GM12878 (cell line): ENCODE measurements at regions not wholly inside any gene's neighbourhood (a gene's known extent, or its start where the extent isn't known, plus 50 kb on each side); places are given as distances from the start of the nearest gene placed in this dataset.

Source experiments
- ATAC-seq: fragments of 200-7000 bp; cut with Tn5 transposase; 3 replicates; pipeline ENCODE4 v1.9.1; 2020; ENCODE audit warnings: mild to moderate bottlenecking, moderate library complexity
- BruUV-seq: library from RNA; stranded (reverse); fragments of 400-500 nt; replicated peaks from 2 replicates; lab custom pipeline; 2021; lab: Mats Ljungman, UMichigan
- CTCF ChIA-PET: fragments of 300-600 bp; sonication (Branson Sonifier 250); formaldehyde crosslinking; extraction: SDS; loops from one replicate; lab custom pipeline; 2021; ENCODE audit warnings: inconsistent platforms; lab: Yijun Ruan, JAX
- POLR2A ChIA-PET: fragments of 350-600 bp; formaldehyde crosslinking; extraction: SDS; loops from one replicate; lab custom pipeline; 2021; ENCODE audit warnings: inconsistent platforms; lab: Charles Lee
- RAD21 ChIA-PET: fragments of 300-600 bp; sonication (Branson Sonifier 250); formaldehyde crosslinking; loops from one replicate; lab custom pipeline; 2023; ENCODE audit warnings: antibody characterized with exemption; ENCODE audit not compliant: unreplicated experiment; lab: Charles Lee
- SMC1A ChIA-PET: fragments of 300-600 bp; sonication (Branson Sonifier 250); formaldehyde crosslinking; loops from one replicate; lab custom pipeline; 2023; ENCODE audit not compliant: unreplicated experiment, uncharacterized antibody; lab: Charles Lee
- DNase-seq: peaks from one replicate; pipeline ENCODE4 v3.0.0-alpha.2; 2011; ENCODE audit warnings: low read depth, low spot score
- FAIRE-seq: peaks from 3 replicates; lab custom pipeline; 2011; peaks lifted over from hg19 to GRCh38; lab: Jason Lieb, UNC
- H2AFZ ChIP-seq: 2 replicates; pipeline ENCODE4 v1.6.0; 2011; ENCODE audit warnings: low read depth, low read length, control low read depth; ENCODE audit not compliant: control insufficient read depth
- H3K27ac ChIP-seq: 2 replicates; pipeline ENCODE4 v1.5.1; 2011; ENCODE audit warnings: control low read depth; ENCODE audit not compliant: control insufficient read depth, insufficient read depth
- H3K27me3 ChIP-seq, 2 experiments: replicated peaks in 1 of 2; 2 replicates each; pipeline versions ENCODE4 v1.6.0 to v1.6.1; 2011; ENCODE audit warnings: low read length in 1 of 2; ENCODE audit not compliant: control insufficient read depth in 2 of 2, insufficient read depth in 2 of 2
- H3K36me3 ChIP-seq, 2 experiments: 2 replicates each; pipeline ENCODE4 v1.5.1; 2011; ENCODE audit warnings: low read length in 1 of 2; ENCODE audit not compliant: control insufficient read depth in 2 of 2, insufficient read depth in 2 of 2
- H3K4me1 ChIP-seq: 2 replicates; pipeline ENCODE4 v1.6.1; 2011; ENCODE audit warnings: mild to moderate bottlenecking, low read length, moderate library complexity, mixed read lengths; ENCODE audit not compliant: control insufficient read depth, insufficient read depth
- H3K4me2 ChIP-seq: 2 replicates; pipeline ENCODE4 v1.6.0; 2011; ENCODE audit warnings: control low read depth; ENCODE audit not compliant: control insufficient read depth, insufficient read depth
- H3K4me3 ChIP-seq: fragments of 200-600 bp; sonication (generic); 2 replicates; pipeline ENCODE4 v1.5.1; 2016
- H3K79me2 ChIP-seq: 2 replicates; pipeline ENCODE4 v1.6.0; 2011; ENCODE audit warnings: low read length; ENCODE audit not compliant: control insufficient read depth, insufficient read depth
- H3K9ac ChIP-seq: 2 replicates; pipeline ENCODE4 v1.8.0; 2011; ENCODE audit warnings: low read length, control low read depth, mixed read lengths; ENCODE audit not compliant: control insufficient read depth, insufficient read depth
- H3K9me3 ChIP-seq: replicated peaks from 3 replicates; pipeline ENCODE4 v1.5.1; 2011; ENCODE audit warnings: mild to moderate bottlenecking, low read length; ENCODE audit not compliant: control insufficient read depth, insufficient read depth
- H4K20me1 ChIP-seq: 2 replicates; pipeline ENCODE4 v1.6.0; 2011; ENCODE audit not compliant: control insufficient read depth, insufficient read depth
- GATAD2B ChIP-seq: fragments of 450-650 bp; conservative IDR thresholded peaks from 2 replicates; pipeline ENCODE4 v1.6.1; 2017; ENCODE audit warnings: low read depth, mild to moderate bottlenecking, moderate library complexity
- HDAC6 ChIP-seq: fragments of 200-600 bp; sonication (generic); IDR thresholded peaks from one replicate; pipeline ENCODE4 v1.8.0; 2017; ENCODE audit warnings: antibody characterized with exemption; ENCODE audit not compliant: unreplicated experiment
- IRF4 ChIP-seq: IDR thresholded peaks from 2 replicates; pipeline ENCODE4 v1.6.1; 2011; ENCODE audit warnings: low read depth, low read length
- MTA2 ChIP-seq: fragments of 450-650 bp; IDR thresholded peaks from 2 replicates; pipeline ENCODE4 v1.6.1; 2016; ENCODE audit warnings: low read depth, mild to moderate bottlenecking, moderate library complexity
- PAX5 ChIP-seq: IDR thresholded peaks from 2 replicates; pipeline ENCODE4 v1.6.1; 2011; ENCODE audit warnings: low read depth, low read length, borderline replicate concordance
- RAD51 ChIP-seq: fragments of 450-650 bp; IDR thresholded peaks from 2 replicates; pipeline ENCODE4 v1.6.1; 2016; ENCODE audit warnings: moderate library complexity, mild to moderate bottlenecking, inconsistent platforms
- SMAD5 ChIP-seq: IDR thresholded peaks from 2 replicates; pipeline ENCODE4 v1.6.1; 2016; ENCODE audit warnings: antibody characterized with exemption, low read depth
- SPI1 ChIP-seq: IDR thresholded peaks from 2 replicates; pipeline ENCODE4 v1.6.1; 2011; ENCODE audit warnings: low read depth, mild to moderate bottlenecking, low read length, moderate library complexity, borderline replicate concordance; ENCODE audit not compliant: insufficient read depth
- SUZ12 ChIP-seq: fragments of 200-600 bp; sonication (generic); IDR thresholded peaks from one replicate; pipeline ENCODE4 v1.6.1; 2018; ENCODE audit warnings: antibody characterized with exemption, mild to moderate bottlenecking; ENCODE audit not compliant: unreplicated experiment
- TCF7 ChIP-seq: IDR thresholded peaks from 2 replicates; pipeline ENCODE4 v1.6.1; 2014; ENCODE audit warnings: antibody characterized with exemption, borderline replicate concordance
- ZBTB33 ChIP-seq: fragments of 450-650 bp; IDR thresholded peaks from 2 replicates; pipeline ENCODE4 v1.6.1; 2017; ENCODE audit warnings: mild to moderate bottlenecking
- WGBS: methylation state at CpG from one replicate; pipeline ENCODE4 v1.1.6; 2016; ENCODE audit warnings: low lambda C conversion rate; ENCODE audit not compliant: insufficient replicate concordance, insufficient coverage; ENCODE audit errors: missing lambda C conversion rate; 5-methylcytosine and 5-hydroxymethylcytosine counted together
- in situ Hi-C: fragments of 300-500 bp; cut with MboI; formaldehyde crosslinking; loops from 9 replicates; pipeline ENCODE4 v1.14.3; 2018; ENCODE audit warnings: mixed read lengths
- intact Hi-C: fragments of 100-400 bp; cut with micrococcal nuclease; formaldehyde crosslinking; loops from one replicate; pipeline ENCODE4 v1.14.2; 2022; ENCODE audit not compliant: unreplicated experiment

- Histone ChIP-seq H3K9me3 (no peaks in the 10 kb centered on the region), H3K27ac (no peak overlapping the region), H3K79me2 (no peaks in the 10 kb centered on the region), H3K4me2 (no peak overlapping the region), H3K27me3 (no peaks in the 10 kb centered on the region), H4K20me1 (no peaks in the 10 kb centered on the region), H3K36me3 (no peaks in the 10 kb centered on the region), H3K4me3 (no peak overlapping the region), H3K9ac (no peak overlapping the region), H2AFZ (no peak overlapping the region), H3K4me1 (no peaks in the 10 kb centered on the region)
- in situ Hi-C loops, result no loop called here
- FAIRE-seq (no peak), DNase-seq (no peak), ATAC-seq (no peak)
- intact Hi-C loops, result no loop called here
- no peak for TF ChIP-seq PAX5
- no peak for TF ChIP-seq ZBTB33
- no peak for TF ChIP-seq SMAD5
- no peak for TF ChIP-seq SPI1
- no peak for TF ChIP-seq IRF4
- no peak for TF ChIP-seq SUZ12
- no peak for TF ChIP-seq RAD51
- no peak for TF ChIP-seq HDAC6
- no peak for TF ChIP-seq MTA2
- TF ChIP-seq GATAD2B, result no peak
- no peak for TF ChIP-seq TCF7
- no TSS peak for BruUV-seq
- WGBS, result 30% methylated on average over 4 of the region's 4 CpGs
- CTCF ChIA-PET, result no interaction called here
- RAD21 ChIA-PET, result no interaction called here
- SMC1A ChIA-PET, result interaction anchor here (0.5 kb wide), 1 partner anchor 471 kb away, joined by 3 read pairs; no protein-coding TSS in a partner anchor
- POLR2A ChIA-PET, result no interaction called here
These were observed 1468.2 kb upstream of the ACVR2A start for GRCh38 chr2:146376511-146377064.
